SK-N-MC (cell line): ENCODE measurements at regions not wholly inside any gene's neighbourhood (a gene's known extent, or its start where the extent isn't known, plus 50 kb on each side); places are given as distances from the start of the nearest gene placed in this dataset.

Experiments used
- DNase-seq: peaks from one replicate; pipeline ENCODE4 v3.0.0-alpha.2; 2011; ENCODE audit warnings: low read depth, low spot score
- H3K27ac ChIP-seq: fragments of 200-600 bp; sonication (generic); 2 replicates; pipeline ENCODE4 v1.5.1; 2016; ENCODE audit warnings: mixed run types
- H3K36me3 ChIP-seq: fragments of 200-600 bp; sonication (generic); 2 replicates; pipeline ENCODE4 v1.6.1; 2017; ENCODE audit warnings: antibody characterized with exemption, low read length, mixed read lengths; ENCODE audit not compliant: insufficient read depth
- H3K4me3 ChIP-seq: fragments of 200-600 bp; sonication (generic); 2 replicates; pipeline ENCODE4 v1.5.1; 2016
- H3K9ac ChIP-seq: fragments of 200-600 bp; sonication (generic); 2 replicates; pipeline ENCODE4 v1.8.0; 2017; ENCODE audit warnings: mixed run types, mixed read lengths; ENCODE audit not compliant: insufficient read length
- H3K9me3 ChIP-seq: fragments of 200-600 bp; sonication (generic); 2 replicates; pipeline ENCODE4 v1.6.1; 2017; ENCODE audit warnings: low read depth, mild to moderate bottlenecking, antibody characterized with exemption, low read length, moderate library complexity, mixed read lengths
- EZH2 ChIP-seq: fragments of 200-600 bp; sonication (generic); IDR thresholded peaks from one replicate; pipeline ENCODE4 v1.6.1; 2017; ENCODE audit warnings: antibody characterized with exemption
- FOXP2 ChIP-seq: optimal IDR thresholded peaks from 2 replicates; pipeline ENCODE3; 2011; ENCODE audit warnings: mild to moderate bottlenecking, moderate library complexity; ENCODE audit not compliant: insufficient read depth; ENCODE audit errors: extremely low read length, control extremely low read depth
- POLR2AphosphoS5 ChIP-seq: IDR thresholded peaks from 2 replicates; pipeline ENCODE4 v1.6.1; 2012; ENCODE audit warnings: mild to moderate bottlenecking, low read depth, low read length, borderline replicate concordance

GRCh38 chr4:53802500-53802899 lies 211.2 kb upstream of the LNX1 start:
- H3K36me3 ChIP-seq: no peaks in the 10 kb centered on the region
- no peak for TF ChIP-seq EZH2
- no peak for TF ChIP-seq FOXP2
- TF ChIP-seq POLR2AphosphoS5: no peak
- no peak for DNase-seq
- no peak overlapping the region for H3K9ac ChIP-seq
- H3K9me3 ChIP-seq: no peaks in the 10 kb centered on the region
- H3K27ac ChIP-seq: no peak overlapping the region
- H3K4me3 ChIP-seq: no peak overlapping the region

DNA sequence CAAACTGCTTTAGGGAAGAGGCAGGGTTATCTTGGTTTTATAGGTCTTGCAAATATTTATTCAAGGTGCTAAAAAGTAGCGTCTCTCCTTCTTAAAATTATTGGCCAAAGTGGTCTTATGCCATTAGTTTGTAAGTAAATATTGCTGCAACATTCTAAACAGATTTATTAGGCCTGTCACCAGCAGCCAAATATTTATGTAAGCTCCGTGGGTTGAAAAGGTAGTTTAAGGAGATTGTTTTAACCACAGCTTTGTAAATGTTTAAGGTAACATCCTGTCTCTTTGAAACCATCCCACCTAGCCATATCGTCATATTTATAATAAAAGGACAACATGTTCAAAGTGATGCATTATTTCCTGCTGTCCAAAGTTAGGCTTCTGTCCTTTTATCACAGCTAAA lies 210.1 kb upstream of the LNX1 start:
- TF ChIP-seq POLR2AphosphoS5: no peak
- no peak for TF ChIP-seq FOXP2
- no peak for TF ChIP-seq EZH2
- no peaks in the 10 kb centered on the region for H3K36me3 ChIP-seq
- no peak overlapping the region for H3K4me3 ChIP-seq
- DNase-seq: no peak
- H3K27ac ChIP-seq: no peak overlapping the region
- H3K9me3 ChIP-seq: no peaks in the 10 kb centered on the region
- H3K9ac ChIP-seq: no peak overlapping the region

DNA sequence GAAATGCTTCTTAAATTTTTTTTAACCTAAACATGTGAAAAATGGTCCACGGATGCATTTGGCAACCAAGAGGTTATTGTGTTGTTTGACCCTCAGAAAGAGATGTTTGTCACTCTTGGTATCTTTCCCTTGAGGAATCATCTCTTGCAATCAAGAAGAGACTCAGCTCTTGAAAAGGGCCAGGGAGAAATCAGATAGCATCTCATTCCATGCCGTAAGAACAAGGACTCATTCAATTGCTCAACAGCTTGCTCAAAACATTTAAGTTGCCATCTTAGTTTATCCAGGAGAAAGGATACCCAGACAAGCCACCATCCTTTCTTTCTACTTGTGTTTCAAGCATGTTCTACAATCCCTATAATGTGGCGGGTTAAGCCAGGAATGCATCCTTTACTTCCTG lies 209.5 kb upstream of the LNX1 start:
- H3K4me3 ChIP-seq: no peak overlapping the region
- DNase-seq: no peak
- H3K9ac ChIP-seq: no peak overlapping the region
- no peaks in the 10 kb centered on the region for H3K9me3 ChIP-seq
- no peak overlapping the region for H3K27ac ChIP-seq
- TF ChIP-seq FOXP2: no peak
- no peak for TF ChIP-seq EZH2
- no peak for TF ChIP-seq POLR2AphosphoS5
- H3K36me3 ChIP-seq: no peaks in the 10 kb centered on the region

DNA sequence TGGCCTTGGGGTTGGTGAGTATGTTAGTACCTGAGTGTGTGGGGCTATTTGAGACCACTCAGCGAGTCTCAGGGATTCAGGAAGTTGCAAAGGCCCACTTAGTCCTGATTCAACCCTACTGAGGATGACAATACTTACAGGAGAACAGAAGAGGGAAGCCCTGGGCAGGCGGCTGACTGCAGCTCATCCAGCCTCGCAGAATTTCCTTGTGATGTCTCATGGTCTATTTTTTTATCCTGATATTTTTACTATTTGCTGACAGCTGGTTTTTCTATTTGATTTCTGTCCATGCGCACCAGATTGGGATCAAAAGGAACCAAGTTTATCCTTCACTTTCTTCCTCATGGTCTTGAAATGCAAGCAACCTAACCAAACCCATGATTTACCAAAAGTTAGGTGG lies 201.8 kb upstream of the LNX1 start:
- Histone ChIP-seq H3K4me3 (no peak overlapping the region), H3K27ac (no peak overlapping the region), H3K9me3 (no peaks in the 10 kb centered on the region), H3K36me3 (no peaks in the 10 kb centered on the region), H3K9ac (no peak overlapping the region)
- DNase-seq: no peak
- TF ChIP-seq FOXP2 (no peak), EZH2 (no peak), POLR2AphosphoS5 (no peak)

DNA sequence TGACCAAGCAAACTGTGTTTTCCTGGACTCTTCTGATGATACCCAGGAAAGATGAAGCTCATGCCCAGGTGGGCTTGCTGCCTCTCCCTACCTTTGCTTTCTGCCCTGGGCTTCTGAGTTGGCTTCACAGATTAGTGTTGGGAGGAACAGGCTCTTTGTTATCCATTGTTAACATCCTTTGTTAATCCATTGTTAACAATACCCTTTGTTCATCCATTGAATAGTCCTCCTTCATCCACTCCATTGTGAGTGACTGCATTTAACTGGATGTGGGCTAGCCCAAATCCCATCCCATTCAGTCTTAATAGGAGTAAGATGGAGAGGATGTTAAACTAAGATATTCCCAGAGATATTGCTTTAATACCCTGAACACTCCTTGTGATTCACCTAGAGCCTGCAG lies 199.0 kb upstream of the LNX1 start:
- DNase-seq: no peak
- no peak overlapping the region for H3K27ac ChIP-seq
- H3K9ac ChIP-seq: no peak overlapping the region
- H3K9me3 ChIP-seq: no peaks in the 10 kb centered on the region
- no peak overlapping the region for H3K4me3 ChIP-seq
- H3K36me3 ChIP-seq: no peaks in the 10 kb centered on the region
- no peak for TF ChIP-seq EZH2
- no peak for TF ChIP-seq FOXP2
- no peak for TF ChIP-seq POLR2AphosphoS5

GRCh38 chr4:53788621-53789020 lies 197.3 kb upstream of the LNX1 start:
- Histone ChIP-seq H3K9ac (no peak overlapping the region), H3K9me3 (no peaks in the 10 kb centered on the region), H3K4me3 (no peak overlapping the region), H3K27ac (no peak overlapping the region), H3K36me3 (no peaks in the 10 kb centered on the region)
- DNase-seq: no peak
- no peak for TF ChIP-seq FOXP2
- no peak for TF ChIP-seq POLR2AphosphoS5
- no peak for TF ChIP-seq EZH2

- TF ChIP-seq EZH2 (no peak), FOXP2 (no peak), POLR2AphosphoS5 (no peak)
- H3K9ac ChIP-seq: no peak overlapping the region
- H3K9me3 ChIP-seq: no peaks in the 10 kb centered on the region
- H3K36me3 ChIP-seq: no peaks in the 10 kb centered on the region
- H3K4me3 ChIP-seq: no peak overlapping the region
- DNase-seq: no peak
- H3K27ac ChIP-seq: no peak overlapping the region
Observed at GRCh38 chr4:53788011-53788410, 196.7 kb upstream of the LNX1 start.

- Histone ChIP-seq H3K36me3 (no peaks in the 10 kb centered on the region), H3K4me3 (no peak overlapping the region), H3K27ac (no peak overlapping the region), H3K9ac (no peak overlapping the region), H3K9me3 (no peaks in the 10 kb centered on the region)
- no peak for DNase-seq
- TF ChIP-seq FOXP2 (no peak), POLR2AphosphoS5 (no peak), EZH2 (no peak)
Observed at GRCh38 chr4:53786632-53787031, 195.3 kb upstream of the LNX1 start.

GRCh38 chr4:53785996-53786395 lies 194.7 kb upstream of the LNX1 start:
- TF ChIP-seq EZH2 (no peak), POLR2AphosphoS5 (no peak), FOXP2 (no peak)
- H3K4me3 ChIP-seq: no peak overlapping the region
- H3K36me3 ChIP-seq: no peaks in the 10 kb centered on the region
- no peaks in the 10 kb centered on the region for H3K9me3 ChIP-seq
- no peak for DNase-seq
- no peak overlapping the region for H3K9ac ChIP-seq
- no peak overlapping the region for H3K27ac ChIP-seq
